Esophagus squamous epithelium (tissue), 4 donors: ENCODE measurements at regions not wholly inside any gene's neighbourhood (a gene's known extent, or its start where the extent isn't known, plus 50 kb on each side); places are given as distances from the start of the nearest gene placed in this dataset.

Experiments used
- CTCF ChIP-seq, 6 experiments: fragments of 450-650 bp in 4 of 6; fragments of 200-600 bp in 2 of 6; sonication (generic) in 2 of 6; IDR thresholded peaks; one replicate each; pipeline ENCODE4 v1.5.1; 2016 to 2019; ENCODE audit warnings: antibody characterized with exemption in 6 of 6, mild to moderate bottlenecking in 4 of 6, moderate library complexity in 4 of 6
- POLR2A ChIP-seq, 4 donors: fragments of 450-650 bp; IDR thresholded peaks; one replicate each; pipeline ENCODE4 v1.6.1; 2017; ENCODE audit warnings: antibody characterized with exemption in 4 of 4, mild to moderate bottlenecking in 4 of 4, moderate library complexity in 3 of 4

DNA sequence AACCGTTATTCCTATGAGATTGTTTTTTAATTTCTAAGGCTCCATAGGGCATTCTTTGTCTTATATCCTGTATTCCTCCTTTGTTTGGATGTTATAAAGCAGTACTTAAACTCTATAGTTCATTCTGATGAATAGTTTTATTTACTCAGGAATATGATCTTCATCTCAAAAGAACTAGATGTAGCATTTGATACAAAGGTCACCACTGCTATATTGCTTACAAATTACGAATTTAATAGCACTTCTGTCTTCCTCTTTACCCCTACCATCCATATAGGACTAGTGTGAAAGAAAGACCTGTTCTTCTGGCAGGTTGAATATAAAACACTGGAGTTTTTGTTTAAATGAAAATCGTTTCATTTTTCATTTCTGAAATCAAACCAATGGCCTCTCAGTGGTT lies 468.1 kb upstream of the CXADR start:
- no peak for TF ChIP-seq CTCF (IDR thresholded peaks at IDR 0.05)
- no peak for TF ChIP-seq POLR2A (IDR thresholded peaks at IDR 0.05)
